NCI-H226 (cell line): ENCODE measurements at regions not wholly inside any gene's neighbourhood (a gene's known extent, or its start where the extent isn't known, plus 50 kb on each side); places are given as distances from the start of the nearest gene placed in this dataset.

Source experiments
- DNase-seq: peaks from one replicate; pipeline ENCODE4 v3.0.0-alpha.2; 2015

DNA sequence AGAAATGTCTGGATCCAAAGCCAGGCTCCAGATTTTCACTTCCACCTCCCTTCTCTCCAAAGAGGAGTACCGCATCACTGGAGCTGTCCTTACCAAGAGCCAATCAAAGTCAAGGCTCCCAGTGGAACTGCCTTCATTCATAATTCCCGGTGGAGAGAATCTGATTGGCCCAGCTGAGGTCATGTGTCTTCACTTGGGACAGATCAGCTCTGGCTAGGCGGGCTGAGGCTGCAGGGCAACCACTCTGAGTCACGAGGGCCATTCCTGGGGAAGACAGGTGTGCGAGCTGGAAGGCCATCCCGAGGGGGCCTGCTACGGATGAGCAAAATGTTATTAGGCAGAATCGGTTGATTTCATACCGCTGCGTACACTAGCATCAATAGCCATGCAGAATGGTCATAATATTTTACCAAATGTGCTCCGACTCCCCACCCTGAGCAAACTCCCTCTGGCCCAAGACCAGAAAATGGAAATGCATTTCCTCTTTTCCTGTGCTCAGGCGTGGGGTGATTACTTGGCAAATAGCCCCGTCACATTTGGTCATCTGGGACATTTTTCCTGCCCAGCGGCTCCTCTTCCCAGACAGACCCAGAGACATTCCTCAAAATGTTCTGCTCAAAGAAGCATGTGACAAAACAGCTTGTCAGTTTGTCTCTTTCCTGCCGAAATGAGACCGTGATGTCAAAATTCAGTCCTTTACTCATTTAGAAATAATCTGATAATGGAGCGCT, 111.1 kb downstream of the AIPL1 start:
- DNase-seq = no peak

DNA sequence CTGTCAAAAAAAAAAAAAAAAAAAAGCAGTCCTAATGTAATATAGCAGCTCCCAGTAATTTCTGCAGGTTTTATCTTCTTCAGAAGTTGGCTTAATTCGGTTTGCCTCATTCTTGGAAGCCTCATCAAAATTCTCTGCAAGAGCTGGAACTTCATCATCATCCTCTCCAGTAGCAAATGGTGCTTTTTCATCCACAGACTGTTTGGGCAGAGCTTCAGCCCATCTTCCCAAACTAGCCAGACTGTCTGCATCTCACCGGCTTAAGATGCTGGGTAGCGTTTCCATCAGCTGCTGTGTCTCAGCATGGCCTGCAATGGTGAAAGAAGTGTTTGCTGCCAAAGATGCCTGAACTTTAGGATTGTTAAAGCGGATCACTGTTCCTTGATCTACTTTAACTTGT, 112.6 kb downstream of the AIPL1 start:
- DNase-seq = no peak

DNA sequence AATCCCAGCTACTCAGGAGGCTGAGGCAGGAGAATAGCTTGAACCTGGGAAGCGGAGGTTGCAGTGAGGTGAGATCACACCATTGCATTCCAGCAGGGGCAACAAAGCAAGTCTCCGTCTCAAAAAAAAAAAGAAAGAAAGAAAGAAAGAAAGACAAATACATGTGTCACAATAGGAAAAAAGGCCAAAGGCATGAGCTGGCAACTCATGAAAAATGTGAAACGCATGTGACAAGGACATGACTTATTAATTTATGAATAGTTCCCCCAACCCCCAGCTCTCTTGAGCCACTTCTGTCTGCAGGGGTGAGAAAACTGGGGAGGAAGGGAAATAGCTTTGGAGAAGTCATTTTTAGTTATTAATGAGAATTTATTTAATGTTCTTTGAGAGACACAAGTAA, 120.6 kb downstream of the AIPL1 start:
- DNase-seq = no peak

DNA sequence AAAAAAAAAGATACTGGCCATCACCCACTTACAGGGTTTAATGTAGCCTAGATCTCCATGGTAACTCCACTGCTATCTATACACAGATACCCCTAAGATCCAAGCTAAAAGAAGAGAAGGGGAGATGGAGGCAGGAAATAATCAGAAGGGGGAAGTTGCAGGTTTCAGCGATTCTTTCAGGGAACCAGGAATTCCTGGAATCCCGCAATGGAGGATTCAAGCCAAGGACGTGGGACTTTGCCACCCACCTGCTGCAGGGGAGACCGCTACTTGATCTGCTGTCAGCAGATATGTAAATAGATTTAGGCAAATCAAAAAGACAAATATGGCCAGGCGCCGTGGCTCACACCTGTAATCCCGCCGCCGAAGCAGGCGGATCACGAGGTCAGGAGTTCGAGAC, 121.1 kb downstream of the AIPL1 start:
- no peak for DNase-seq

DNA sequence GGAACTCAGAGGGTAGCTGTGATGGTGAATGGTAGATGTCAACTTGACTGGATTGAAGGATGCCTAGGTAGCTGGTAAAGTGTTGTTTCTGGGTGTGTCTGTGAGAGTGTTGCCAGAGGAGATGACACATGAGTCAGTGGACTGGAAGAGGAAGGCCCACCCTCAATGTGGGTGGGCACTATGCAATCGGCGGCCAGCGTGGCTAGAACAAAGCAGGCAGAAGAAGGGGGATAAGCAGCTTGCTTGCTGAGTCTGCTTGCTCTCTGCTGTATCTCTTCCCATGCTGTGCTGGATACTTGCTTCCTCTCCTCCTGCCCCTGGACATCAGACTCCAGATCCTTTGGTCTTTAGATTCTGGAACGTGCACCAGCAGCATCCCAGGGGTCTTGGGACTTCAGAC, 128.1 kb downstream of the AIPL1 start:
- DNase-seq = no peak

DNA sequence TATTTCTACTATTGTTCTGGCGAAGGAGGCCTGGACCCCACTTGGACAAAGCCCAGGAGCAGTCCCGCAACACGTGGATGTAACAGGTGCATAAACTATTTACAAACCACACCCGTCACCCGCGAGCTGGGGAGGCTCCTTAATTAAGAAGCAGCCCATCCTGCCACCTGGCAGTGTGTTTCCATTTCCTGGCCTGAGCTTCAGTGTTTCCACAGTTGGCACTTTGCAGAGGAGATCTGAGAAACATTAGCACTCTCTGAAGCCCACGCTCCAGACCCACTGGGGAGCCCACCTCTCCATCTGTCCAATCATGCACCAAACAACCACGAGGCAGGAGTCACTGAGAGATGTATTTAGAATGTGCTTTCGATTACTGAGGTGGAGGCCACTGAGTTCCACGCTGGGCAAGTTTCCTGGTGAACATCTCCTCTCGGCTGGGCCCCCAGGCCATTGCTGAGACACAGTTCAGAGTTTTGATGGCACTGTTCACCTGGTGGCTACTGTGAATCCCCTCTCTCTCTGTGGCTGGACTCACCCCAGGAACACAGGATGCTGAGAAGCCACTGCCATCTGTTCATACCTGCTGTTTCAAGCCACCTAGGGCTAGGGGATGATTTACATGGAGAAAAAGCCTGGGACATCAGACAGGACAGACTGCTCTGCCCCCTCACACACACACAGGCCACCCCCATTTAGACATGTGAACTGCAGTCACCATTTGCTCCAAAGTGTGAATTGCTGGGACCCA, 129.1 kb downstream of the AIPL1 start:
- no peak for DNase-seq

DNA sequence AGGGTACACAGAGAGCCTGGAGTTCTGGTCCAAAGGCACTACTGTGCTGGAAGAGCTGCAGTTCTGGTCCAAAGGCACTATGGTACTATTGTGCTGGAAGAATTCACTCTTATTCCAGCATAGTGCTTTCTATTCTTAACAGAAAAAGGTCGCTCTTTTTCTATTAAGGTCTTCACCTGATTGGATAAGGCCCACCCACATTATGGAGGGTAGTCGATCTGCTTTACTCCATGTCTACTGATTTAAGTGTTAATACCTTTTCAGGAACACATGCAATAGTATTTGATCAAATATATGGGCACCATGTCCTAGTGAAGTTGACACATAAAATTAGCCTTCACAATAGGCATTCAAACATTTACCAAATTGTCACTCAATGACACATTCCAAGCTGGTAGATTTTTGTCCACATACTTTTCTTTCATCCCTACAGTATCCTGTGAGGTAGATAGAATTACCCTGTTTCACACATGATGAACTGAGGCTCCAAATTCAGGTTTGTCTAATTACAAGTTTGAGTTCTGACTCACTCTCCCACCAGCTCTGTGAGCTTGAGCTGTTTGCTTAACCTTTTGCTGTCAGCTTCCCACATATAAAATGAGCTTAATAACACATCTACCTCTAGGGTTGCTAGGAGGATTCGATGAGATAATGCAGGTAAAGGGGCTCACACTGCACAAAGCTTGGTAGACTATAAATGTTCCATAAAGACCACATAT, 129.9 kb downstream of the AIPL1 start:
- no peak for DNase-seq

DNA sequence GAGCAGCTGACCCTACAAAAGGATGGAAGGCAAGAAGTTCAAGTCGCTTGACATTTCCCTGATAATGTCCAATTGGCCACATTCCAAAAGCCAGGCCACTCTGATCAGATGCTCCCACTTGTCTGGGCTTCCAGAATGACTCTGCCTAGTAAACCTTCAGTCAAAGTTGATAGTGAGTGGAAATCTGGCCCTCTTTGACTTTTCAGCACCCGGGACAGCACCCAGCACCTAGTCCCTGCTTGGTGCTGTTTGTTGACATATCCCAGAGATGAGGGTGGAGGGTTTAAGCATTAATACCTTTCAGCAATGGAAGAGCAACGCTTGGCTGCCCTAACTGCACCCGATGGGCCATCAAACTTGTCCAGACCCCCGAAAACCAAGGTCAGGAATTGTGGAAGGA, 131.3 kb downstream of the AIPL1 start:
- DNase-seq = peak; percentile 15

DNA sequence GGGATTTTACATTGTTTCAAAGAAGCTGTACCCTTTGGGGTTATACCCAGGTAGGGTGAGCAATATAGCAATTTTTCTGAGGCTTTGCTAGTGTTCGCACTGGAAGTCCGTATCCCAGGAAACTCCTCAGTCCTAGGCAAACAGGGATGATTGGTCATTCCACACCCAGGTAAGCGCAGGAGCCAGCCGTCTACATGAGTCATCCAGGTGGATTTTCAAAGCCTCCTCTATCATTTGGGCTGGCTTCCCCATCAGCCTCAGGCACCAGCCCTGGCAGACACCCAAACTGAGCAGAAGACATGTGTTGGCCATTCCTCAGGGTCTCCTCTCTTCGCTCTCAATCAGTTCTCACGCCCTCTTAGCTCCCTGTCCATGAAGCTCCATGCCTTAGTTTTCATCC, 135.6 kb downstream of the AIPL1 start:
- no peak for DNase-seq

DNA sequence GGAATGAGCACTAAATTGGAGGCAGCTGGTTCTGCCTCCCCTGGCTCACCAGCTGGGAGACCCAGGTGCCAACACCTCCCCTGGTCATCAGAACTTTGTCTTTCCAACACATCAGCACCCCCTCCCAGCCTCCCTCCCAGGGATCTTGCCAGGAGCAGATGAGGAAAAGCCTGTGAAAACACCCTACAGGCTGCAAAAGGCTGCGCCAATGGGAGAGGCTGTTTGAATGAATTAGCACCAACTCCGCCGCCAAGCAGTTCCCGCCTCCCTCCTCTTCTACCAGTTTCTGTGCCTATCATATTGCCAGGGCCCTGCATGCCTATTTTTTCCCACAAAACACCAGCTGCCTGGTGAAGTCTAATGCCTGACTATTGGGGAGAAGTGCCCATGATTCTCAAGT, 137.0 kb downstream of the AIPL1 start:
- no peak for DNase-seq

DNA sequence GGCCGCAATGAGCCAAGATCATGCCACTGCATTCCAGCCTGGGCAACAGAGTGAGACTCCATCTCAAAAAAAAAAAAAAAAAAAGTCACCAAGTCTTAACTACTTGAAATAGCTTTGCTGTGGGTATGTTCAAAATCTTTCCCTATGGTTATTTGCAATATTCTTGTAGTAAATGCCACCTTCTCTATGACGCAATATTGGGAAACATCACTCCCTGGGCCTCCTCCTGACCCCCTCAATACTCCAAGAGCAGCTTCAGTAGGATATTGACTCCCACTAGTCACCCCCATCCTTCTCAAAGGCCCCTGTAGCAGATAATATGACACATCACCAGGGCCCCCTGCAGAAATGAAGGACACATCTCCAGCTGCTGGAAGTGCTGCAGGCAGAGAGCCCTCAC, 137.8 kb downstream of the AIPL1 start:
- no peak for DNase-seq

DNA sequence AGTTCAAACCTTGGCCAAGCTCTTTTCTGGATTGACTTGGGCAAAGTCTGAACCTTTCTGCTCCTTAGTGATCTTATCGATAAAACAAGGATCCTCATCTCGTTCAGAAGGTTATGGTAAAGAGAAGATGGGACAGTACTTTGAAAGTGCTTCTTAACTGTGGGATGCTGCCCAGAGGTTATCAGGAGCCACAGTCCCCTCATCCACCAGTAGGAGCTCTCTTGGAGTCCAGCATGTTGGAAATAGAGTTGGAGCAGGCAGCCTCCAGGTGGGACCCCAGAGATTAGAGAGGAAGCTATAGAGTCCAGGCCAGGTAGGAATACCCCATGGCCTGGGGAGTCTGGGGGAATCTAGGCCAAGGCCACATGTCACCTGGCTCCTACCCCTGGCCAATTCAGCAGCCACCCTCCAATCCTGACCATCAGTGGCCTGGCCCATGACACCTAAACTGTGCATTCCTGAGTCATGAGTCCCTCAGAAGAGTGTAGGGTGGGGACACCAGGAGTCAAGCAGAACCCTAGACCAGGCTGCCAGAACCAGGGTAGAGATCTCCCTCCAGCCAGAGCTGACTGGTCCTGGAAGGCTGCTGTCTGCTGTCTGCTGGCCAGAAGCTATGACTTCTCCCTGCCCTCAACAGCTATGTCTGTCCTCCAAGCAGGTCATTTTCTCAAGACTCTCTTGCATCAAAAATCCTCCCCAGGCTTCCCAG, 144.3 kb downstream of the AIPL1 start:
- no peak for DNase-seq

DNA sequence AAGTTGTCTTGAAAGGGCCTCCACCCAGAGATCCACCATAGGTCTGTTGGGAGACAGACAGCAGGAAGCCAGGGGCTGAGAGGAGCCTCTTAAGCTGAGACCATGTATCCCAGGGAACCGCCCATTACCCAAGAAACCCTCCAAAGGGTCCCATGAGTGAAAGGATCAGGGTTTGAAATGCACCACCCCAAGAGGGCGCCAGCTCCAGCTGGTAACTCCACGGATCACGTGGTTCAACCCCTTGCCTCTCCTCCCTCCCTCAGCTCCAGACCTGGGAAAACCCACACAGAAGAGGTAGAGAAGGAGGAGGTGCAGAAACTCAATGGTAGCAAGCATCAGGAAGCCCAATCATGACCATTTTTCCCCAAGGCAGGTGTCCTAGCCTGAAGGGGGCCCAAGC, 148.7 kb downstream of the AIPL1 start:
- DNase-seq = no peak

DNA sequence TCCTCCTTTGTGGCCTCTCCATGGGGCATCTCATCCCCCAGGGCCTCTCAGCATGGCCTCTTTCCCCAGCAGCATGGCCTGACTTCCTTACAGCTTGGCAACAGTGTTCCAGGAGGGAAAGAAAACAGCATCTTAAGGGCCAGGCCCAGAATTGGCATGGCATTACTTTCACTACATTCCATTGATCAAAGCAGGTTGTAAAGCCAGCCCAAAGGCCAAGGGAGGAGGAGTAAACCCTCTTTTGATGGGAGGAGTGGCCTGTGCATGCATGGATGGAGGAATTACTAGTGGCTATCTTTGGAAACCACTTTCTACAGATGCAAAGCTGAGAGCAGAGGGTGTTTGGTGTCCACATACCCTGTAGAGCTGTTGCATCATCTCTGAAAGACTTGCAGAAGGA, 149.4 kb downstream of the AIPL1 start:
- no peak for DNase-seq

DNA sequence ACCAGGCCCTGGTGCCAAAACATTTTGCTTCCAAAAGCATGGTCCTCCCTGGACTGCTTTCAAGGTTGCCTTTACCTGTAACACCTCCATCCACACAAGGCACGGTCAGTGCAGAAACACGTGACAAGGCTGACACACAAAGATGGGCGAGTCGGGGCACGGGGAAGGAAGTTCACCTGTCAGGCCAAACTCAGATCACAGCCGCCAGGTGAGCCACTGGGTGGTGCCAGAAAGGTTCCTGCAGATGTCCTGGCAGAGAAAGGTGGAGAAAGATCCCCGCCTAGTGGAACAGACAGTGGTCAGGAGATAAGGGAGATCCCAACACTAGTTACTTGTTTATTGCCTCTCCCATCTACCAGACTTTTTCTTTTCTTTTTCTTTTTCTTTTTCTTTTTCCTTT, 155.3 kb downstream of the AIPL1 start:
- no peak for DNase-seq

DNA sequence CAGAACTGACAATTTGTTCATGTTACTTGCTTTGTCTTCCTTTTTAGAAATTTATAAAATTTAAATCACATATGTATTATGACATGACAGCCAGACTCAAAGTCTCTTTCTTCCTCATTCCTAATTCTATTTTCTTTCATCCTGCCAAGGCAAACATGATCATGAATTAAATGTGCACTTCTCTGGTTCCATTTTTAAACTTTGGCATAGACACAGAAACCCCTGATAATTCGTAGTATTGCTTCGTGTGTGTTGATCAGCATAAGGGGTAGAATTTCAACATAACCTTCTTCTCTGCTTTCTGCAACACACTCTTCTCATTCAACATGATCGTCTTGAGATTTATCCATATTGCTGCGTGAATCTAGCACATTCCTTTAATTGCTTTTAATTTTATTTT, 156.5 kb downstream of the AIPL1 start:
- no peak for DNase-seq

DNA sequence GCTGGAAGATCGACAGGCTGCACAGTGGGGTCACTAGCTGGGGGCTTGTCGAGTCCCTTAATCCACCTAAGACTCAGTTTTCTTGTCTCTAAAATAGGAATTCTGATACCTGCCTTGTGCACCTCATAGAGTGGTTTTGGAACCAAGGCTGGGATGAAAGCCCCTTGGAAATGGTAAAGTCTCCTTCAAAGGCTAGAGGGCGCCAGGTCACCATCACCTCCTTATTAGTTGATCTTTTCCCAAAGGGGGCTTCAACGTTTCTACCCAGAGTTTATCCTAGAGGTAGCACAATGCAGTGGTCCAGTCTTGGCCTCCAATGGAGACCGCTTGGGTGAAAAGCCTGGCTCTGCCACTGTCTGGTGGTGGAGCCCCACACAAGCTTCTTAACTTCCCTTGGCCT, 158.2 kb downstream of the AIPL1 start:
- DNase-seq = no peak

DNA sequence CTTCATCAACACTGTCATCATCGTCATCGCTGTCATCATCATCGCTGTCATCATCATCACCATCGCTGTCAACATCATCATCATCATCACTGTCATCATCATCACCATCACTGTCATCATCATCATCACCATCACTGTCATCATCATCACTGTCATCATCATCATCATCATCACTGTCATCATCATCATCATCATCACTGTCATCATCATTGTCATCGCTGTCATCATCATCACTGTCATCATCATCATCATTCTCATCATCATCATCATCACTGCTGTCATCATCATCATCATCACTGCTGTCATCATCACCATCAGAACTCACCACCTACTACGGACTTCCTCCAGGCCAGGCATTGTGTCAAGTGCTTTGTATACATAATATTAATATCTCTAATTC, 160.6 kb downstream of the AIPL1 start:
- DNase-seq = no peak

DNA sequence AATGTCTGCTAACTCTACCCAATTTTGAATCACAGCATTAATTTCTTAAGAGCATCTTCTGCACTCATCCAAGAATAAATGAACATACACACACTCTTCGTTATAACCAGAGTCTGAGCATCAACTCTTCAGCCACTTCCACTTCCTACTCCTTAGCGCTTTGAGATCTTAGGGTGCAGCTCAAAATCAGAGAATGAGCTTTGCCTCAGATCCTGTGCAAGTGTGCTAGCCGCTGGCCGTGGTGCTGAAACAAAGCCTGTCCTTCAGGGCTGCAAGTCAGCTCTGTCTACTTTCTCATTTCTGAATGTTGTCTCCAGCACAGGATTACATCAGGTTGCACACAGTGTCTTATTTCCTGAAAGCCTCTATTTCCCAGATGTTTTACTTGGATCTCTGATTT, 165.4 kb downstream of the AIPL1 start:
- peak; percentile 28 for DNase-seq

DNA sequence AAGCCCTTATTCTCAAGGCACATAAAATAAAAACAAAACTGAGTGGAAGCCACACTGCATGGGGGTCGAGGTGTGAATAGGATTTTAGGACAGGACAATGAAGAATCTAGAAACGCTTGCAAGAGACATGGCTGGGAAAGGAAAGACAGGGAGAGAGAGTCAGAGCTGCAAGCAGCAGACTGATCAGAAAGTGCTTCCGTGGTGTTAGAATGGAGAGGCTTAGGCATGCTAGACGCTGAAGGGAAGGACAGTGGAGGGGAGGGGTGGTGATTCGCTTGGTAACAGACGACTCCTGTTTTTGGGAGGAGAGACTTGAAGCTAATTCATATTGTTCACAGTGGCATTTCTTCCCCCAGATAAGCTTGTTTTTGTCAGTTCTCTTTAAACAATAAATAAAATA, 173.5 kb downstream of the AIPL1 start:
- DNase-seq = no peak

DNA sequence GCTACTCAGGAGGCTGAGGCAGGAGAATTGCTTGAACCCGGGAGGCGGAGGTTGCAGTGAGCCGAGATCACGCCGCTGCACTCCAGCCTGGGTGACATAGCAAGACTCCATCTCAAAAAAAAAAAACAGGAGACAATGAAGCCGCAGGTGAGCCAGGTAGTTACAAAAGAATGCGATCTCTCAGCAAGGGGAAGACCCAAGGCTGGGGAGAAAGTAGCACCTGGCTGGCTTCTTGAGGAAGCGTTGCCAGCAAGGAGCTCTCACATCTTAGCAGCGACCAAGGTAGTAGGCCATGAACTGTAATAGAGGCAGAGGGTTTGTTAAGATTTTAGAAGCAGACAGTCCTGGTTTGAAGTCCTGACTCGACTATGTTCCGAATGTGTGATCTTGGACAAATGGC, 175.0 kb downstream of the AIPL1 start:
- no peak for DNase-seq

DNA sequence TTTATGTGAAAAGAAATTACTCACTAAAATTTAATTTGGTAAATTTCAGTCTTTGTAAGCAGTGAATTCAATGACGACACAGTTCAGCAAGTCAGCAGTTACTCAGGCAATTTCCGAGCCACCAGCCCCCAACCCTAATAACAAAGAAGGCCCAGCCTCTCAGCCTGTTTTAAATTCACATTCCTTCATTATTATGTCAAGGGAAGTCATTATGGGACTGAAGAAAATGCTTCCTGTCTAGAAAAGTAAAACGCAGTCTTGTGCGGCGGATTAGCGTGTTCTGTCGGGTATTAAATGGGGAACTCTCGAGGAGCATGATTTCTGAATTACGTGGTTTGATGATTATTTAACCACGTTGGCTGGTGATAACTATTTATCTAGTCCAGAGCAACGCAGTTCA, 177.6 kb downstream of the AIPL1 start:
- DNase-seq = peak; percentile 45

DNA sequence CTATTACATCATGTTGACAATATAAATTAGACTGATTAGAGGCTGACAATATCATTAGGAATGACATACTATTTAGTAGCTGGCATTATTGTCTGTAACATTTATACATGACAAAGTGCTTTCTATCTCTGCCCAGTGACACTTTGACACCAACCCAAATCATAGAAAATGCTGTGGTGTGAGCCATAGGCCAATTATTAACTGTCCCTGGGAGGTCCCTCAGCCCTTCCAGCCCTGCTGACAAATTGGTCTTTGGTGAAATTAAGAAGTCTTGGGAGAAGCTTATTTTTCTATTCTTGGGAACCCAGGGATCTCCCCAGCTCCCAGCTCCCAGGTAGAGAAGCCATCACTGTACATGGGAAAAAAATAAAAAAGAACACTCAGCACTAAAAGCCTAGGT, 179.6 kb downstream of the AIPL1 start:
- DNase-seq = no peak

DNA sequence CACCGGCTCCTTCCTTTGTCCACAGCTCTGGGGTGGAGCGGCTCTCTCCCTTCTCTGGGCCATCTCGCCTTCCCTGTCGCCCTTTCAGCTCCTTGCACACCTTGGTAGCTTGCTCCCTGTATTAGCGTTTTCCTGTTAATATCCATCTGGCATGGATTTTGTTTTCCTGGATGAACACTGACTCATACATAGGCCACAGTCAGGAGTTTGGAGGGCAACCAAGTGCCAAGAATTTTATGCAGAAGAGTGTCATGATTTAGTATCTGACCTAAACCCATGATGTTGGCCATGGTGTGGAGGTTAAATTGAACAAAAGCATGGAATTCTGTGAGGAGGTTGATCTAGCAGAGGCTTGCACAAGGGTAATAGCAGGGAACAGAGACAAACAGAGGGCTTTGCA, 180.9 kb downstream of the AIPL1 start:
- DNase-seq = no peak
